Kidney capillary endothelial cell (primary cell): ENCODE measurements at regions not wholly inside any gene's neighbourhood (a gene's known extent, or its start where the extent isn't known, plus 50 kb on each side); places are given as distances from the start of the nearest gene placed in this dataset.
"Not testable (repeated sequence)": the region's sequence is repeated elsewhere in the genome, so short reads cannot be mapped to it uniquely, and the experiment has no call there.

Experiments
- DNase-seq: peaks from one replicate; pipeline ENCODE4 v3.0.0-alpha.2; 2018; ENCODE audit warnings: low spot score

- not testable (repeated sequence) for DNase-seq
Observed at GRCh38 chr2:131828633-131829455, 301.2 kb downstream of the CCDC74A start.

GRCh38 chr2:131829456-131830241 lies 302.0 kb downstream of the CCDC74A start:
- DNase-seq, result not testable (repeated sequence)

- not testable (repeated sequence) for DNase-seq
Observed at GRCh38 chr2:131830242-131830945, 302.7 kb downstream of the CCDC74A start.

GRCh38 chr2:131830946-131831310 lies 303.2 kb downstream of the CCDC74A start:
- DNase-seq, result not testable (repeated sequence)

GRCh38 chr2:131831450-131832208 lies 303.9 kb downstream of the CCDC74A start:
- not testable (repeated sequence) for DNase-seq

GRCh38 chr2:131832209-131832780 lies 304.6 kb downstream of the CCDC74A start:
- DNase-seq, result not testable (repeated sequence)

- not testable (repeated sequence) for DNase-seq
Observed at GRCh38 chr2:131832917-131833316, 305.2 kb downstream of the CCDC74A start.

GRCh38 chr2:131833367-131834202 lies 305.9 kb downstream of the CCDC74A start:
- not testable (repeated sequence) for DNase-seq

GRCh38 chr2:131834203-131835020 lies 306.7 kb downstream of the CCDC74A start:
- not testable (repeated sequence) for DNase-seq

- not testable (repeated sequence) for DNase-seq
Observed at GRCh38 chr2:131835022-131835421, 307.3 kb downstream of the CCDC74A start.

- DNase-seq, result no peak
Observed at GRCh38 chr2:131835621-131836091, 308.0 kb downstream of the CCDC74A start.

- DNase-seq, result not testable (repeated sequence)
Observed at GRCh38 chr2:131836116-131836515, 308.4 kb downstream of the CCDC74A start.

GRCh38 chr2:131844044-131844443 lies 316.4 kb downstream of the CCDC74A start:
- DNase-seq, result not testable (repeated sequence)

GRCh38 chr2:131856202-131856601 lies 305.6 kb downstream of the ANKRD30BL start:
- not testable (repeated sequence) for DNase-seq

GRCh38 chr2:131858197-131858596 lies 303.6 kb downstream of the ANKRD30BL start:
- peak; percentile 2 for DNase-seq
